NCI-H345 (cell line): ENCODE measurements at regions not wholly inside any gene's neighbourhood (a gene's known extent, or its start where the extent isn't known, plus 50 kb on each side); places are given as distances from the start of the nearest gene placed in this dataset.

Experiments
- DNase-seq: peaks from one replicate; lab custom pipeline; 2025; lab: John Stamatoyannopoulos, UW

- DNase-seq: no peak
Observed at GRCh38 chr10:106467506-106467905, 697.0 kb downstream of the SORCS1 start.

- no peak for DNase-seq
Observed at GRCh38 chr10:106457522-106457921, 707.0 kb downstream of the SORCS1 start.

GRCh38 chr10:106454233-106454632 lies 710.3 kb downstream of the SORCS1 start:
- no peak for DNase-seq

- no peak for DNase-seq
Observed at GRCh38 chr10:106450966-106451365, 713.5 kb downstream of the SORCS1 start.

- no peak for DNase-seq
Observed at GRCh38 chr10:106446920-106447319, 717.6 kb downstream of the SORCS1 start.

- no peak for DNase-seq
Observed at GRCh38 chr10:106442223-106442622, 722.3 kb downstream of the SORCS1 start.

- no peak for DNase-seq
Observed at GRCh38 chr10:106440767-106441166, 723.7 kb downstream of the SORCS1 start.

GRCh38 chr10:106440355-106440754 lies 724.2 kb downstream of the SORCS1 start:
- DNase-seq: no peak

- DNase-seq: no peak
Observed at GRCh38 chr10:106439366-106439765, 725.1 kb downstream of the SORCS1 start.

GRCh38 chr10:106438386-106438785 lies 726.1 kb downstream of the SORCS1 start:
- no peak for DNase-seq

- no peak for DNase-seq
Observed at GRCh38 chr10:106436123-106436715, 728.3 kb downstream of the SORCS1 start.

GRCh38 chr10:106435081-106435480 lies 729.4 kb downstream of the SORCS1 start:
- no peak for DNase-seq

- no peak for DNase-seq
Observed at GRCh38 chr10:106424981-106425380, 739.5 kb downstream of the SORCS1 start.

- DNase-seq: no peak
Observed at GRCh38 chr10:106424054-106424453, 740.5 kb downstream of the SORCS1 start.

- no peak for DNase-seq
Observed at GRCh38 chr10:106410331-106410730, 754.2 kb downstream of the SORCS1 start.

- no peak for DNase-seq
Observed at GRCh38 chr10:106405141-106405540, 759.4 kb downstream of the SORCS1 start.

GRCh38 chr10:106402458-106402857 lies 762.0 kb downstream of the SORCS1 start:
- DNase-seq: no peak

GRCh38 chr10:106401967-106402366 lies 762.5 kb downstream of the SORCS1 start:
- no peak for DNase-seq

GRCh38 chr10:106401161-106401560 lies 763.3 kb downstream of the SORCS1 start:
- no peak for DNase-seq

GRCh38 chr10:106399112-106399511 lies 765.4 kb downstream of the SORCS1 start:
- DNase-seq: no peak

GRCh38 chr10:106396192-106396591 lies 768.3 kb downstream of the SORCS1 start:
- no peak for DNase-seq

- DNase-seq: no peak
Observed at GRCh38 chr10:106395041-106395749, 769.3 kb downstream of the SORCS1 start.

GRCh38 chr10:106392778-106393177 lies 771.7 kb downstream of the SORCS1 start:
- DNase-seq: no peak

GRCh38 chr10:106387063-106387462 lies 777.4 kb downstream of the SORCS1 start:
- no peak for DNase-seq
